ENCODE measurements at regions not wholly inside any gene's neighbourhood (a gene's known extent, or its start where the extent isn't known, plus 50 kb on each side); places are given as distances from the start of the nearest gene placed in this dataset.

DNA sequence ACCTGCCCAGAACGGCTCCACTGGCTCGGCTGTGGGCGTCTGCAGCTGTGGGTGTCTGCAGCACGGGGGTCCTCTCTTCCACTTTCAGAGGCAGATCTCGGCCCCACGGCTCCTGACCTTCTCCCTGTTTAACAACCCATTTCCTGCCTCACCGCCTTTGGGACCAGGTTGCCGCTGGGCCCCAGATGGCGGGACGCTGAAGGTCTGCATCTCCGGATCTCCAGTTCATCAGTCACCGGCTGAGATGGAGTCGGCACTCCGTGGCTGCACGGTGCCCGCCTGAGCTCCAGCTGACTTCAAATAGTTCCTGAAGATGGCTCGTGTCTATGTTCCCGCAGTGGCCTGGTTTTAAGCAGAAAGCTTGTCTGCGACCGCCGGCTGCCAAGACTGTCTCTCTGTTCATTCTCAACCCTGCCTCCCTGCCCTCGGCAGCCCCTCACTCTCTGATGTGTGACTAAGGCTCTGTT, 475.9 kb downstream of the BRD1 start:
- Mint-ChIP-seq H3K27ac (no peak overlapping the region), H3K36me3 (no peaks in the 10 kb centered on the region), H3K4me3 (no peak overlapping the region), H3K27me3 (peaks cover 9 to 48% of the 10 kb centered on the region in 2 donors), H3K9me3 (no peaks in the 10 kb centered on the region), H3K4me1 (no peaks in the 10 kb centered on the region)
- CTCF ChIA-PET: no interaction called here
- DNase-seq: no peak
- POLR2A ChIA-PET: no interaction called here
- no peaks in the 10 kb centered on the region for H3K27me3 ChIP-seq (ENCODE audit: insufficient read depth, low read length, poor library complexity, severe bottlenecking)
- H3K4me3 ChIP-seq (ENCODE audit: low read length): no peak overlapping the region
- no peaks in the 10 kb centered on the region for H3K4me1 ChIP-seq (ENCODE audit: insufficient read depth, low read length)
- H3K27ac ChIP-seq (ENCODE audit: low read depth, low read length): no peak overlapping the region
- no peaks in the 10 kb centered on the region for H3K9me3 ChIP-seq (ENCODE audit: low read length)
- H3K36me3 ChIP-seq (ENCODE audit: insufficient read depth, low read length): no peaks in the 10 kb centered on the region

GRCh38 chr22:49350441-49351121, 477.1 kb downstream of the BRD1 start:
- Mint-ChIP-seq H3K9me3 (no peaks in the 10 kb centered on the region), H3K4me1 (no peaks in the 10 kb centered on the region), H3K4me3 (no peak overlapping the region), H3K27ac (no peak overlapping the region), H3K36me3 (no peaks in the 10 kb centered on the region), H3K27me3 (peaks cover 9 to 45% of the 10 kb centered on the region in 2 donors)
- no peaks in the 10 kb centered on the region for H3K9me3 ChIP-seq (ENCODE audit: low read length)
- H3K4me1 ChIP-seq (ENCODE audit: insufficient read depth, low read length): no peaks in the 10 kb centered on the region
- H3K36me3 ChIP-seq (ENCODE audit: insufficient read depth, low read length): no peaks in the 10 kb centered on the region
- no peak overlapping the region for H3K4me3 ChIP-seq (ENCODE audit: low read length)
- no peak for DNase-seq
- ChIA-PET POLR2A (no interaction called here), CTCF (no interaction called here)
- no peaks in the 10 kb centered on the region for H3K27me3 ChIP-seq (ENCODE audit: insufficient read depth, low read length, poor library complexity, severe bottlenecking)
- no peak overlapping the region for H3K27ac ChIP-seq (ENCODE audit: low read depth, low read length)

DNA sequence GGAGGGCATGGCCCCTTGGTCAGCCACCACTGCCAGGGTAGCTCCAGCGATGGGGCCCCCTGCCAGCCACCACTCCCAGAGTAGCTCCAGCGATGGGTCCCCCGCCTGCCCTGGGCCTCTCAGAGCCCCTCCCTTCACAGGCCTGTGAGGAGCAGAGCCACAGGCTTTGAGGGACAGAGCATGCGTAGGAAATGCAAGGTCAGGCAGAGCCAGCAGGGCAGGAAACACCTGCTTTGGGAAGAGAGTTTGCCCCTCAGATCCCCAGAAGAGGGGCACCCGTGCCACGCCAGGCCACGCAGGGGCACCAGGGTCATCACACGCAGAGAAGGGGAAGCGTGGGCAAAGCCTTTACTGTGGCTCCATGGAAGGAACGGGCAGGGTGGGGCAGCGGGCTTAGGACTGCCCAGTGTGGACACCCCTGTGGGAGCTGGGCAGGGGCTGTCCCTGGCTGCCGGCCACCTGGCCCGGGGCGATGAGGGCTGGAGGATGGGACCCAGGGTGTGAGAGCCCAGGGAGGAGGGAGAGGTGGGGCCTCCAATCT, 477.8 kb downstream of the BRD1 start:
- Histone ChIP-seq H3K9me3 (ENCODE audit: low read length) (no peaks in the 10 kb centered on the region), H3K27me3 (ENCODE audit: insufficient read depth, low read length, poor library complexity, severe bottlenecking) (no peaks in the 10 kb centered on the region), H3K4me3 (ENCODE audit: low read length) (no peak overlapping the region), H3K27ac (ENCODE audit: low read depth, low read length) (no peak overlapping the region), H3K4me1 (ENCODE audit: insufficient read depth, low read length) (no peaks in the 10 kb centered on the region), H3K36me3 (ENCODE audit: insufficient read depth, low read length) (no peaks in the 10 kb centered on the region)
- H3K36me3 Mint-ChIP-seq: no peaks in the 10 kb centered on the region
- H3K27ac Mint-ChIP-seq: no peak overlapping the region
- ChIA-PET POLR2A (no interaction called here), CTCF (no interaction called here)
- H3K4me3 Mint-ChIP-seq: no peak overlapping the region
- H3K27me3 Mint-ChIP-seq: peaks cover 10 to 44% of the 10 kb centered on the region in 2 donors
- H3K4me1 Mint-ChIP-seq: no peaks in the 10 kb centered on the region
- H3K9me3 Mint-ChIP-seq: no peaks in the 10 kb centered on the region
- DNase-seq: no peak

DNA sequence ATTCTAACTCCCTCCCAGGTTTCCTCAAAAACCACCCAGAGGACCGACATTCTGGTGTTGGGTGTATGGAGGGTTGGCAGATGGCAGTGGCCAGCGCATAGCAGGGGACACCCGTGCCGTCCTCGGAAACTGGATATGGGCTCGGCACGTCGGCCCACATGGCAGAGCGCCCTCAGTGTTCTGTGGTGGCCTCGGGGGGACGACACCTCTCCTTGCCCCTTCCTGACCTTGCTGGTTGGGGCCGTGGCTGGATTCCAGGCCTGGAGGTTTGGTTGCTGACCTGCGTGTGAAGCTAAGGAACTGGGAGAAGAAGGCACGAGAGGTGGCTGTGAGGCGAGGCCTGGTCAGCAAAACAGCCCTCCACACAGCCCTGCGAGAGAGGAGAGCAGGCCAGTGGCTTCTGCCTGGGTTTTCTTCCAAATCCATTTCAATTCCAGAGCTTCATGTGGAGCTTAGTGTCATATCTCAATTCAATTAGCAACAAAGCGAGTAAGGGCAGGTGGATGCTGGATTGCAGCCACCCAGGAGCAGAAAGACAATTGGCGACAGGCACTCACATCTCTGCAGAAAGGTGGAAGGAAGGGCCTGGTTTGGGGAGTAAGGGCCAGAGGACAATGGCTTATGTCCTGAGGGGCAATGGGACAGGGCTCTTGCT, 478.4 kb downstream of the BRD1 start:
- H3K27ac Mint-ChIP-seq: no peak overlapping the region
- no peak overlapping the region for H3K4me3 Mint-ChIP-seq
- no peaks in the 10 kb centered on the region for H3K4me1 Mint-ChIP-seq
- POLR2A ChIA-PET: no interaction called here
- no peak for DNase-seq
- no peaks in the 10 kb centered on the region for H3K9me3 ChIP-seq (ENCODE audit: low read length)
- no peak overlapping the region for H3K4me3 ChIP-seq (ENCODE audit: low read length)
- no peaks in the 10 kb centered on the region for H3K27me3 ChIP-seq (ENCODE audit: insufficient read depth, low read length, poor library complexity, severe bottlenecking)
- no peaks in the 10 kb centered on the region for H3K36me3 ChIP-seq (ENCODE audit: insufficient read depth, low read length)
- H3K36me3 Mint-ChIP-seq: no peaks in the 10 kb centered on the region
- H3K4me1 ChIP-seq (ENCODE audit: insufficient read depth, low read length): no peaks in the 10 kb centered on the region
- peaks cover 10 to 43% of the 10 kb centered on the region in 2 donors for H3K27me3 Mint-ChIP-seq
- CTCF ChIA-PET: no interaction called here
- H3K9me3 Mint-ChIP-seq: no peaks in the 10 kb centered on the region
- no peak overlapping the region for H3K27ac ChIP-seq (ENCODE audit: low read depth, low read length)

GRCh38 chr22:49348631-49349030, 479.0 kb downstream of the BRD1 start:
- CTCF ChIA-PET: no interaction called here
- Histone ChIP-seq H3K4me1 (ENCODE audit: insufficient read depth, low read length) (no peaks in the 10 kb centered on the region), H3K27me3 (ENCODE audit: insufficient read depth, low read length, poor library complexity, severe bottlenecking) (no peaks in the 10 kb centered on the region), H3K36me3 (ENCODE audit: insufficient read depth, low read length) (no peaks in the 10 kb centered on the region), H3K27ac (ENCODE audit: low read depth, low read length) (no peak overlapping the region), H3K9me3 (ENCODE audit: low read length) (no peaks in the 10 kb centered on the region), H3K4me3 (ENCODE audit: low read length) (no peak overlapping the region)
- no peaks in the 10 kb centered on the region for H3K4me1 Mint-ChIP-seq
- DNase-seq: no peak
- no peaks in the 10 kb centered on the region for H3K9me3 Mint-ChIP-seq
- no peak overlapping the region for H3K4me3 Mint-ChIP-seq
- peaks cover 12 to 43% of the 10 kb centered on the region in 2 donors for H3K27me3 Mint-ChIP-seq
- no peak overlapping the region for H3K27ac Mint-ChIP-seq
- H3K36me3 Mint-ChIP-seq: no peaks in the 10 kb centered on the region
- POLR2A ChIA-PET: no interaction called here

DNA sequence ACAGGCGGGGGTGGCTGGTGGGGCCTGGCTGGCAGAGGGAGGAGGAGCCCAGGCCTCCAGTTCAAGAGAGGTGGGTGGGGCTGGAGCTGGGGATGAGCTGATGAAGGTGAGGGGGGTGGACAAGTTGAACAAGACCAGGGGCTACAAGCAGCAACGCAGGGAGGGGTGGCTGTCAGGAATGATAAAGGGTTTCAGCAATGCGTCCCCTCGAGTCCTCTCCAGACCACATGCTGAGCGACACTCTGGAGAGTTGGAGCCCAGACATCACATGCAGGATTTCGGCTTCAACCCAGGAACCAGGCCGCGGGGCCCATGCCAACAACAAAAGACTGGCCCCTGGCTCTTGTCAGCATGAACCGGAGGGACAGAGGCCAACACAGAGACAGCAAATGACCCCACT, 480.3 kb downstream of the BRD1 start:
- Histone ChIP-seq H3K27me3 (ENCODE audit: insufficient read depth, low read length, poor library complexity, severe bottlenecking) (no peaks in the 10 kb centered on the region), H3K36me3 (ENCODE audit: insufficient read depth, low read length) (no peaks in the 10 kb centered on the region), H3K4me3 (ENCODE audit: low read length) (no peak overlapping the region), H3K9me3 (ENCODE audit: low read length) (no peaks in the 10 kb centered on the region), H3K27ac (ENCODE audit: low read depth, low read length) (no peak overlapping the region), H3K4me1 (ENCODE audit: insufficient read depth, low read length) (no peaks in the 10 kb centered on the region)
- Mint-ChIP-seq H3K4me3 (no peak overlapping the region), H3K9me3 (no peaks in the 10 kb centered on the region), H3K27ac (no peak overlapping the region), H3K36me3 (no peaks in the 10 kb centered on the region), H3K4me1 (no peaks in the 10 kb centered on the region), H3K27me3 (peaks cover 13 to 40% of the 10 kb centered on the region in 2 donors)
- CTCF ChIA-PET: no interaction called here
- POLR2A ChIA-PET: no interaction called here
- no peak for DNase-seq

GRCh38 chr22:49345896-49346295, 481.8 kb downstream of the BRD1 start:
- POLR2A ChIA-PET: no interaction called here
- no peaks in the 10 kb centered on the region for H3K36me3 Mint-ChIP-seq
- Histone ChIP-seq H3K27ac (ENCODE audit: low read depth, low read length) (no peak overlapping the region), H3K4me1 (ENCODE audit: insufficient read depth, low read length) (no peaks in the 10 kb centered on the region), H3K9me3 (ENCODE audit: low read length) (no peaks in the 10 kb centered on the region), H3K36me3 (ENCODE audit: insufficient read depth, low read length) (no peaks in the 10 kb centered on the region), H3K4me3 (ENCODE audit: low read length) (no peak overlapping the region), H3K27me3 (ENCODE audit: insufficient read depth, low read length, poor library complexity, severe bottlenecking) (no peaks in the 10 kb centered on the region)
- H3K4me1 Mint-ChIP-seq: no peaks in the 10 kb centered on the region
- no peaks in the 10 kb centered on the region for H3K9me3 Mint-ChIP-seq
- no peak for DNase-seq
- peak overlapping the region in 1 of 8 donors; percentile 50 for H3K27ac Mint-ChIP-seq
- CTCF ChIA-PET: no interaction called here
- H3K4me3 Mint-ChIP-seq: no peak overlapping the region
- peaks cover 17 to 44% of the 10 kb centered on the region in 2 donors for H3K27me3 Mint-ChIP-seq

DNA sequence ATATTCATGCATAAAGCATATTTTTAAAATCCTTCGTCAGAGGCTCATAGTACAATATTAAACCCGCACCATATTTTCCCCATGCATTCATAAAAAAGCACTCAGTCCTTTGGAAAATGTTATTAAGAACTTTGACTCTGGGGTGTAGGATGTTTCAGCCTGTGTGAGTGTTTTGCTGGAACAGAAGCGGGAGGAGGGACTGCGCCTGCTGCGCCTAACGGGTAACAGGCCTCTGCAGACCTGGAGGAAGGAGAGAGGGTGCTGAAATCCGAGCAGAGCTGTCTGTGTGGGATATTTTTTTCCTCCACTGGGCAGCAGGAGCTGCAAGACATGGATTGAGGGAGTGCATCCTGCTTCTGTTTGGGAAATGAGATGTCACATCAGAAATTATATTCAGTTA, 483.0 kb downstream of the BRD1 start:
- Mint-ChIP-seq H3K36me3 (no peaks in the 10 kb centered on the region), H3K9me3 (no peaks in the 10 kb centered on the region), H3K4me1 (no peaks in the 10 kb centered on the region), H3K4me3 (no peak overlapping the region), H3K27ac (no peak overlapping the region), H3K27me3 (peaks cover 18 to 45% of the 10 kb centered on the region in 2 donors)
- ChIA-PET POLR2A (no interaction called here), CTCF (no interaction called here)
- no peaks in the 10 kb centered on the region for H3K36me3 ChIP-seq (ENCODE audit: insufficient read depth, low read length)
- H3K9me3 ChIP-seq (ENCODE audit: low read length): no peaks in the 10 kb centered on the region
- no peak overlapping the region for H3K4me3 ChIP-seq (ENCODE audit: low read length)
- H3K4me1 ChIP-seq (ENCODE audit: insufficient read depth, low read length): no peaks in the 10 kb centered on the region
- H3K27ac ChIP-seq (ENCODE audit: low read depth, low read length): no peak overlapping the region
- H3K27me3 ChIP-seq (ENCODE audit: insufficient read depth, low read length, poor library complexity, severe bottlenecking): no peaks in the 10 kb centered on the region
- DNase-seq: no peak

All from CD8-positive, alpha-beta memory T cell (primary cell).